ENCODE measurements at regions not wholly inside any gene's neighbourhood (a gene's known extent, or its start where the extent isn't known, plus 50 kb on each side); places are given as distances from the start of the nearest gene placed in this dataset.

DNA sequence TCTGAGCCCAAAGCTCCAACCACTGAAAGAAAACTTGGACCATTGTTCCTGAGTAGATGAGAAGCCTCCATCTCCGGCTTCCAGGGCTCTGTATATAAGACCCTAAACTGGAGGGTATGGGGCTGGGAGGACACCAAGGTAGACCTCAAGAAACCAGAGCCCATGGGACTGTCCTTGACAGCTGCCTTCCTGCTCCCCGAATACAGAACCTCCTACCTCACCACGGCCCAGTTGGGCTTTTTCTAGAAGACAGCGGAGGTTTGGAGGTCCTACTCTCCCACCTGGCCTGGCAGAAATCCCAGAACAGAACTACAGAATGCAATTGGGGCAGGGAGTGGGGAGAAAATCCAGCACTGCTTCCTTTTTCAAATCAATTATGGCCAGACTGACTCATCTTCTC, 177.3 kb upstream of the ZNF507 start:
- no peak for DNase-seq (ENCODE audit: low spot score)
- H3K9me3 Mint-ChIP-seq (ENCODE audit: low read depth) = no peaks in the 10 kb centered on the region
- no peaks in the 10 kb centered on the region for H3K36me3 Mint-ChIP-seq (ENCODE audit: low read depth)
- H3K4me3 Mint-ChIP-seq (ENCODE audit: unreplicated experiment) = no peak overlapping the region
- H3K27ac Mint-ChIP-seq (ENCODE audit: unreplicated experiment) = no peak overlapping the region
- no peaks in the 10 kb centered on the region for H3K27me3 Mint-ChIP-seq (ENCODE audit: low read depth)
- no peaks in the 10 kb centered on the region for H3K4me1 Mint-ChIP-seq (ENCODE audit: low read depth)
- TF ChIP-seq, protein P1, sequence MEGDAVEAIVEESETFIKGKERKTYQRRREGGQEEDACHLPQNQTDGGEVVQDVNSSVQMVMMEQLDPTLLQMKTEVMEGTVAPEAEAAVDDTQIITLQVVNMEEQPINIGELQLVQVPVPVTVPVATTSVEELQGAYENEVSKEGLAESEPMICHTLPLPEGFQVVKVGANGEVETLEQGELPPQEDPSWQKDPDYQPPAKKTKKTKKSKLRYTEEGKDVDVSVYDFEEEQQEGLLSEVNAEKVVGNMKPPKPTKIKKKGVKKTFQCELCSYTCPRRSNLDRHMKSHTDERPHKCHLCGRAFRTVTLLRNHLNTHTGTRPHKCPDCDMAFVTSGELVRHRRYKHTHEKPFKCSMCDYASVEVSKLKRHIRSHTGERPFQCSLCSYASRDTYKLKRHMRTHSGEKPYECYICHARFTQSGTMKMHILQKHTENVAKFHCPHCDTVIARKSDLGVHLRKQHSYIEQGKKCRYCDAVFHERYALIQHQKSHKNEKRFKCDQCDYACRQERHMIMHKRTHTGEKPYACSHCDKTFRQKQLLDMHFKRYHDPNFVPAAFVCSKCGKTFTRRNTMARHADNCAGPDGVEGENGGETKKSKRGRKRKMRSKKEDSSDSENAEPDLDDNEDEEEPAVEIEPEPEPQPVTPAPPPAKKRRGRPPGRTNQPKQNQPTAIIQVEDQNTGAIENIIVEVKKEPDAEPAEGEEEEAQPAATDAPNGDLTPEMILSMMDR (IDR thresholded peaks at IDR 0.05) = no peak

DNA sequence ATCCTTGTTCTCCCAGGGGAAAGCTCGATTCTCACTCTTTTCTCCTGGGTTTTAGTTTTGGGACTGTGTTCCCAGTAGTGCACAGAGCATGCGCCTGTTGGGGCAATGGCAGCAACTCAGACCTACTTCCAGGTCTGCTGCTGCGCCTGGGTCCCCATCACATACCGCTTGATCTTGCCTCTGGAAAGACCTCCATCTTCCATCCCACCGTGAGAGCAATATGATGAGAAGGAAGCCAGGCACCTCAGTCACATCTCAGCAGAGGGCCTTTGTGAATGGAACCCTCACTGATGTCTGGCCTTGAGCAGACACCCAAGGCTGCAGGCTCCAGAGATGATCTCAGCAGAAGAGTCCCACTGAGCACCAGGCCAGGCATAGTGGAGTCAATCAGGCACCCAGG, 176.8 kb upstream of the ZNF507 start:
- Mint-ChIP-seq H3K4me1 (ENCODE audit: low read depth) (no peaks in the 10 kb centered on the region), H3K4me3 (ENCODE audit: unreplicated experiment) (no peak overlapping the region), H3K27me3 (ENCODE audit: low read depth) (no peaks in the 10 kb centered on the region), H3K36me3 (ENCODE audit: low read depth) (no peaks in the 10 kb centered on the region), H3K27ac (ENCODE audit: unreplicated experiment) (no peak overlapping the region), H3K9me3 (ENCODE audit: low read depth) (no peaks in the 10 kb centered on the region)
- DNase-seq (ENCODE audit: low spot score) = no peak
- TF ChIP-seq, protein P1 (IDR thresholded peaks at IDR 0.05) = no peak

DNA sequence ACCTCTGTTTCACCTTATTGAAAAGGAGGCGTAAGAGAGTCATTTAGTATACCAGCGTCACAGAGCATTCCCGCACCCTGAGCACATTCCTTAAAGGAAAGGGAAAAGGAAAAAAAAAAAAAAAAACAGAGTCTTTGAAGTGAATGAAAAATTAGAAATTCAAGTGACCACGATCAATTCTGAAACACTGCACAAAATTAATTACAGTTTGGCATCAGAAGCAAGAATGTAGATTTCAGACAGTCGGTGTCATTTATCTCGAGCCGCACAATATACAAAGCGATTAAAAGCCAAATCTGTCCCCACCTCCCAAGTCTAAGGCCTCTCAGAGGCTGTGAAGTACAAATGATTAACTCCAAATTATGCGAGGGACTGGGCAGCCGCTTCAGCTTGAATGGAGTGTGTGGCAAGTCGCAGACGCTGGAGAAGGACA, 173.7 kb upstream of the ZNF507 start:
- no peaks in the 10 kb centered on the region for H3K4me1 Mint-ChIP-seq (ENCODE audit: low read depth)
- H3K9me3 Mint-ChIP-seq (ENCODE audit: low read depth) = no peaks in the 10 kb centered on the region
- no peak overlapping the region for H3K4me3 Mint-ChIP-seq (ENCODE audit: unreplicated experiment)

DNA sequence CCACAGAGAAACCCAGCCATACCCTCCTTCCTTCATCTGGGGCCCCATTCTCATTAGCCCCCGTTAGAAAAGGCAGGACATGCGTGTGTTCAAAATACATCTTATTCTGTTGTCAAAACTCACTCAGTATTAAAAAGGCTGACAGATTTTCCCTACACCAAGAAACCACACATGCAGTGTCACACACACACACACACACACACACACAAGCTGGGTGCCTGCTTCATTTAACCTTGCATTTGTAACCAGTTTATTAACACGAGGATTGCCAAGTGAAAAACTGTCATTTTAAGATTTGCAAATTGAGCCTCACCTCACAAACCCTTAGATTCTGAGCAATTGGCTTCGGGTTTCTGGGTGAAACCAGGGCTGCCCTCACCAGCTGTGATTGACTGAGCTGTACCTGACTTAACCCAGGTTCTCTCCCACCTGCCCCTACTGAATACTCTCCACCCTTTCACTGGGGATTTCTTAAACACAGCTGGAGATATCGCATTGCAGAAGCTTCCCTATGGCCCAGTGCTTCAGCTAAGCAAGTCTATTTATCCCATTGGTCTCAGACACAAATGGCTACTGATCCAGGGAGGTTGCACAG, 172.7 kb upstream of the ZNF507 start:
- no peaks in the 10 kb centered on the region for H3K27me3 Mint-ChIP-seq (ENCODE audit: low read depth)
- no peak overlapping the region for H3K4me3 Mint-ChIP-seq (ENCODE audit: unreplicated experiment)
- no peak overlapping the region for H3K27ac Mint-ChIP-seq (ENCODE audit: unreplicated experiment)
- H3K4me1 Mint-ChIP-seq (ENCODE audit: low read depth) = no peaks in the 10 kb centered on the region
- no peak for DNase-seq (ENCODE audit: low spot score)
- no peaks in the 10 kb centered on the region for H3K36me3 Mint-ChIP-seq (ENCODE audit: low read depth)
- no peaks in the 10 kb centered on the region for H3K9me3 Mint-ChIP-seq (ENCODE audit: low read depth)
- TF ChIP-seq, protein P1 (IDR thresholded peaks at IDR 0.05) = no peak

More for the DNA sequence above, 173.7 kb upstream of the ZNF507 start:
- TF ChIP-seq, protein P1 (IDR thresholded peaks at IDR 0.05) = no peak
- no peaks in the 10 kb centered on the region for H3K27me3 Mint-ChIP-seq (ENCODE audit: low read depth)
- no peak overlapping the region for H3K27ac Mint-ChIP-seq (ENCODE audit: unreplicated experiment)
- DNase-seq (ENCODE audit: low spot score) = no peak
- no peaks in the 10 kb centered on the region for H3K36me3 Mint-ChIP-seq (ENCODE audit: low read depth)

DNA sequence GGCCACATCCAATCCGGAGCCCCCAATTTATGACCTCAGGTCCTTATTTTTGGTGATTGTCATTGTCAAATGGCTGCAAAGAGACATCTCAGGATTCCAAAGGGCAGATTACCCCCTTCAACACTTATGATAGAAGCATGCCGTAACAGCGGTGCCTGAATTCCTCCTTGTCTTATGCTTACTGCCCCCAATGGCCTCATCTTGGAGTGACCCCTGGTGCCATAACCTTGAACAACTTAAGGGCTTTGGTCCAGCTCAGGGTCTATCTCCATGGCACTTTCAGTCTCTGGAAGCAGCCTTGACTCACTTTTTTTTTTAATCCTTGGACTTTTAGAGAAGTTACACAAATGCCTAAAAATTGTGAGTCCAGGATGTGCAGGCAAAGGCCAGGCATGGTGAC, 171.6 kb upstream of the ZNF507 start:
- TF ChIP-seq, protein P1 (IDR thresholded peaks at IDR 0.05) = no peak
- DNase-seq (ENCODE audit: low spot score) = no peak
- Mint-ChIP-seq H3K27ac (ENCODE audit: unreplicated experiment) (no peak overlapping the region), H3K9me3 (ENCODE audit: low read depth) (no peaks in the 10 kb centered on the region), H3K36me3 (ENCODE audit: low read depth) (no peaks in the 10 kb centered on the region), H3K27me3 (ENCODE audit: low read depth) (no peaks in the 10 kb centered on the region), H3K4me1 (ENCODE audit: low read depth) (no peaks in the 10 kb centered on the region), H3K4me3 (ENCODE audit: unreplicated experiment) (no peak overlapping the region)

Data from chondrocyte (in vitro differentiated cells).